ENCODE measurements at regions not wholly inside any gene's neighbourhood (a gene's known extent, or its start where the extent isn't known, plus 50 kb on each side); places are given as distances from the start of the nearest gene placed in this dataset.

- Histone ChIP-seq H3K36me3 (ENCODE audit: control insufficient read depth in 1 of 2, insufficient read depth in 2 of 2, low read length in 2 of 2) (no peaks in the 10 kb centered on the region), H3K9ac (ENCODE audit: low read length) (no peak overlapping the region), H3K18ac (ENCODE audit: low read length) (no peak overlapping the region), H3K27me3 (ENCODE audit: insufficient read depth, low read length) (no peaks in the 10 kb centered on the region), H2AK5ac (ENCODE audit: low read length) (no peak overlapping the region), H4K8ac (ENCODE audit: low read depth, low read length) (no peak overlapping the region), H2BK5ac (ENCODE audit: low read depth, low read length, poor library complexity) (no peak overlapping the region), H3K4ac (ENCODE audit: low read depth, low read length) (no peak overlapping the region), H3K79me1 (ENCODE audit: low read length) (no peaks in the 10 kb centered on the region), H3K27ac (ENCODE audit: low read depth, low read length) (no peak overlapping the region), H3K14ac (ENCODE audit: low read length) (no peak overlapping the region), H4K91ac (ENCODE audit: low read depth, low read length) (no peak overlapping the region), H3K4me2 (ENCODE audit: low read length) (no peak overlapping the region), H3K4me3 (ENCODE audit: low read depth, low read length) (no peak overlapping the region), H2BK120ac (ENCODE audit: insufficient read depth, low read length, poor library complexity) (no peak overlapping the region), H2BK12ac (ENCODE audit: low read length) (no peak overlapping the region), H2AFZ (ENCODE audit: insufficient read depth, low read length, poor library complexity) (no peak overlapping the region), H3K23ac (ENCODE audit: low read length) (no peak overlapping the region), H3K4me1 (ENCODE audit: control insufficient read depth in 1 of 2, insufficient read depth in 2 of 2, low read length in 2 of 2) (no peaks in the 10 kb centered on the region), H3K9me3 (ENCODE audit: insufficient read depth, low read depth, low read length) (no peaks in the 10 kb centered on the region), H4K12ac (ENCODE audit: low read depth, low read length) (no peak overlapping the region), H3K79me2 (ENCODE audit: control insufficient read depth, insufficient read depth, low read length, poor library complexity) (no peaks in the 10 kb centered on the region)
- no CpG with 5 or more reads among the region's 1 CpG for WGBS (ENCODE audit: extremely low coverage, insufficient coverage, insufficient read length)
- no peak for DNase-seq
These were observed 197.1 kb downstream of the CAVIN4 start for GRCh38 chr9:100774962-100775361.

- no peaks in the 10 kb centered on the region for H3K4me1 ChIP-seq (ENCODE audit: control insufficient read depth in 1 of 2, insufficient read depth in 2 of 2, low read length in 2 of 2)
- H4K12ac ChIP-seq (ENCODE audit: low read depth, low read length), result no peak overlapping the region
- no peak overlapping the region for H2BK5ac ChIP-seq (ENCODE audit: low read depth, low read length, poor library complexity)
- H4K8ac ChIP-seq (ENCODE audit: low read depth, low read length), result no peak overlapping the region
- H3K4me3 ChIP-seq (ENCODE audit: low read depth, low read length), result no peak overlapping the region
- no peak overlapping the region for H3K27ac ChIP-seq (ENCODE audit: low read depth, low read length)
- H3K18ac ChIP-seq (ENCODE audit: low read length), result no peak overlapping the region
- H3K79me1 ChIP-seq (ENCODE audit: low read length), result no peaks in the 10 kb centered on the region
- DNase-seq, result no peak
- no peak overlapping the region for H3K9ac ChIP-seq (ENCODE audit: low read length)
- no peak overlapping the region for H2BK120ac ChIP-seq (ENCODE audit: insufficient read depth, low read length, poor library complexity)
- H3K36me3 ChIP-seq (ENCODE audit: control insufficient read depth in 1 of 2, insufficient read depth in 2 of 2, low read length in 2 of 2), result no peaks in the 10 kb centered on the region
- H3K4me2 ChIP-seq (ENCODE audit: low read length), result no peak overlapping the region
- no CpG with 5 or more reads among the region's 1 CpG for WGBS (ENCODE audit: extremely low coverage, insufficient coverage, insufficient read length)
- H2AFZ ChIP-seq (ENCODE audit: insufficient read depth, low read length, poor library complexity), result no peak overlapping the region
- no peak overlapping the region for H3K14ac ChIP-seq (ENCODE audit: low read length)
- no peak overlapping the region for H3K23ac ChIP-seq (ENCODE audit: low read length)
- H4K91ac ChIP-seq (ENCODE audit: low read depth, low read length), result no peak overlapping the region
- no peak overlapping the region for H2BK12ac ChIP-seq (ENCODE audit: low read length)
- H2AK5ac ChIP-seq (ENCODE audit: low read length), result no peak overlapping the region
- no peaks in the 10 kb centered on the region for H3K9me3 ChIP-seq (ENCODE audit: insufficient read depth, low read depth, low read length)
- H3K27me3 ChIP-seq (ENCODE audit: insufficient read depth, low read length), result no peaks in the 10 kb centered on the region
- no peaks in the 10 kb centered on the region for H3K79me2 ChIP-seq (ENCODE audit: control insufficient read depth, insufficient read depth, low read length, poor library complexity)
- no peak overlapping the region for H3K4ac ChIP-seq (ENCODE audit: low read depth, low read length)
These were observed 198.0 kb downstream of the CAVIN4 start for GRCh38 chr9:100775912-100776311.

- WGBS (ENCODE audit: extremely low coverage, insufficient coverage, insufficient read length), result no CpG with 5 or more reads among the region's 1 CpG
- Histone ChIP-seq H3K4me3 (ENCODE audit: low read depth, low read length) (no peak overlapping the region), H3K9ac (ENCODE audit: low read length) (no peak overlapping the region), H3K4me1 (ENCODE audit: control insufficient read depth in 1 of 2, insufficient read depth in 2 of 2, low read length in 2 of 2) (no peaks in the 10 kb centered on the region), H3K27me3 (ENCODE audit: insufficient read depth, low read length) (no peaks in the 10 kb centered on the region), H3K4me2 (ENCODE audit: low read length) (no peak overlapping the region), H3K9me3 (ENCODE audit: insufficient read depth, low read depth, low read length) (no peaks in the 10 kb centered on the region), H2BK5ac (ENCODE audit: low read depth, low read length, poor library complexity) (no peak overlapping the region), H2AK5ac (ENCODE audit: low read length) (no peak overlapping the region), H2BK12ac (ENCODE audit: low read length) (no peak overlapping the region), H4K12ac (ENCODE audit: low read depth, low read length) (no peak overlapping the region), H3K27ac (ENCODE audit: low read depth, low read length) (no peak overlapping the region), H3K18ac (ENCODE audit: low read length) (no peak overlapping the region), H2BK120ac (ENCODE audit: insufficient read depth, low read length, poor library complexity) (no peak overlapping the region), H3K79me2 (ENCODE audit: control insufficient read depth, insufficient read depth, low read length, poor library complexity) (no peaks in the 10 kb centered on the region), H3K79me1 (ENCODE audit: low read length) (no peaks in the 10 kb centered on the region), H4K8ac (ENCODE audit: low read depth, low read length) (no peak overlapping the region), H3K23ac (ENCODE audit: low read length) (no peak overlapping the region), H4K91ac (ENCODE audit: low read depth, low read length) (no peak overlapping the region), H3K36me3 (ENCODE audit: control insufficient read depth in 1 of 2, insufficient read depth in 2 of 2, low read length in 2 of 2) (no peaks in the 10 kb centered on the region), H3K4ac (ENCODE audit: low read depth, low read length) (no peak overlapping the region), H3K14ac (ENCODE audit: low read length) (no peak overlapping the region), H2AFZ (ENCODE audit: insufficient read depth, low read length, poor library complexity) (no peak overlapping the region)
- DNase-seq, result peak in 1 of 2 donors; percentile 1
These were observed 206.9 kb downstream of the CAVIN4 start for GRCh38 chr9:100784755-100785154.

- Histone ChIP-seq H2AK5ac (ENCODE audit: low read length) (no peak overlapping the region), H3K79me2 (ENCODE audit: control insufficient read depth, insufficient read depth, low read length, poor library complexity) (no peaks in the 10 kb centered on the region), H3K27me3 (ENCODE audit: insufficient read depth, low read length) (no peaks in the 10 kb centered on the region), H4K12ac (ENCODE audit: low read depth, low read length) (no peak overlapping the region), H3K4ac (ENCODE audit: low read depth, low read length) (no peak overlapping the region), H4K8ac (ENCODE audit: low read depth, low read length) (no peak overlapping the region), H3K4me1 (ENCODE audit: control insufficient read depth in 1 of 2, insufficient read depth in 2 of 2, low read length in 2 of 2) (no peaks in the 10 kb centered on the region), H3K18ac (ENCODE audit: low read length) (no peak overlapping the region), H3K9ac (ENCODE audit: low read length) (no peak overlapping the region), H3K4me2 (ENCODE audit: low read length) (no peak overlapping the region), H3K27ac (ENCODE audit: low read depth, low read length) (no peak overlapping the region), H4K91ac (ENCODE audit: low read depth, low read length) (no peak overlapping the region), H2BK120ac (ENCODE audit: insufficient read depth, low read length, poor library complexity) (no peak overlapping the region), H3K4me3 (ENCODE audit: low read depth, low read length) (no peak overlapping the region), H3K14ac (ENCODE audit: low read length) (no peak overlapping the region), H2AFZ (ENCODE audit: insufficient read depth, low read length, poor library complexity) (no peak overlapping the region), H3K9me3 (ENCODE audit: insufficient read depth, low read depth, low read length) (no peaks in the 10 kb centered on the region), H2BK5ac (ENCODE audit: low read depth, low read length, poor library complexity) (no peak overlapping the region), H3K23ac (ENCODE audit: low read length) (no peak overlapping the region), H2BK12ac (ENCODE audit: low read length) (no peak overlapping the region), H3K79me1 (ENCODE audit: low read length) (no peaks in the 10 kb centered on the region), H3K36me3 (ENCODE audit: control insufficient read depth in 1 of 2, insufficient read depth in 2 of 2, low read length in 2 of 2) (no peaks in the 10 kb centered on the region)
- WGBS (ENCODE audit: extremely low coverage, insufficient coverage, insufficient read length), result no CpG with 5 or more reads among the region's 1 CpG
- DNase-seq, result peak; percentile 51 to 66
These were observed 208.1 kb downstream of the CAVIN4 start for GRCh38 chr9:100785946-100786345.

All from trophoblast cell (in vitro differentiated cells and primary cell).